Mucosa of stomach (tissue), 1 donor: ENCODE measurements at regions not wholly inside any gene's neighbourhood (a gene's known extent, or its start where the extent isn't known, plus 50 kb on each side); places are given as distances from the start of the nearest gene placed in this dataset.
"Not testable (repeated sequence)": the region's sequence is repeated elsewhere in the genome, so short reads cannot be mapped to it uniquely, and the experiment has no call there.

Experiments used
- H3K27me3 ChIP-seq: one replicate; pipeline ENCODE4 v1.7.0; 2013; ENCODE audit warnings: mild to moderate bottlenecking, low read length; ENCODE audit not compliant: control insufficient read depth, insufficient read depth
- H3K36me3 ChIP-seq: one replicate; pipeline ENCODE4 v1.7.0; 2013; ENCODE audit warnings: low read length; ENCODE audit not compliant: control insufficient read depth, insufficient read depth
- H3K4me1 ChIP-seq: one replicate; pipeline ENCODE4 v1.7.0; 2013; ENCODE audit warnings: mild to moderate bottlenecking, low read length; ENCODE audit not compliant: control insufficient read depth, insufficient read depth
- H3K4me3 ChIP-seq: one replicate; pipeline ENCODE4 v1.7.0; 2013; ENCODE audit warnings: low read length
- H3K9ac ChIP-seq: one replicate; pipeline ENCODE4 v1.7.0; 2013; ENCODE audit warnings: mild to moderate bottlenecking, low read length, moderate library complexity
- H3K9me3 ChIP-seq: one replicate; pipeline ENCODE4 v1.7.0; 2013; ENCODE audit warnings: mild to moderate bottlenecking, low read length, moderate library complexity; ENCODE audit not compliant: control insufficient read depth
- donor health status: Pancreatic carcinoma.

DNA sequence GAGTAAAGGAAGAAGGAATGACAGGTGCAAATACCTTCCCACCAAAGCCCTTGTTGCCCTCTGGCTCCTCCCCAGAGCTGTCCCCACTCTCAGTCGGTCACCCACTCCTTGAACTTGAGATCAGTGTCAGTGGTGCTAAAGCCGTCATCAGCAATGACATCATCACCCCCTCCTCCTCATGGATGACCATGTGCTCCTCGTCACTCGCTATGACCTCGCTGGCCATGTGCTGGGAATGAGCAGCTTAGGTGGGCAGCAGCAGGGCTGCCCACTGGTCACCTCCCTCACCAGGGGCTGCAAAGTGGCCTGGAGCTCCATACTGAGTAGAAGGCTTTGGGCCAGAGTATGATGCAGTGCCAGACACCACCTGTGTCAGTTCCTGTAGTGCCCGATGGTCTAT lies 153.1 kb upstream of the CDK13 start:
- H3K4me3 ChIP-seq, H3K9me3 ChIP-seq, H3K36me3 ChIP-seq, H3K27me3 ChIP-seq, H3K4me1 ChIP-seq, H3K9ac ChIP-seq: not testable (repeated sequence)

DNA sequence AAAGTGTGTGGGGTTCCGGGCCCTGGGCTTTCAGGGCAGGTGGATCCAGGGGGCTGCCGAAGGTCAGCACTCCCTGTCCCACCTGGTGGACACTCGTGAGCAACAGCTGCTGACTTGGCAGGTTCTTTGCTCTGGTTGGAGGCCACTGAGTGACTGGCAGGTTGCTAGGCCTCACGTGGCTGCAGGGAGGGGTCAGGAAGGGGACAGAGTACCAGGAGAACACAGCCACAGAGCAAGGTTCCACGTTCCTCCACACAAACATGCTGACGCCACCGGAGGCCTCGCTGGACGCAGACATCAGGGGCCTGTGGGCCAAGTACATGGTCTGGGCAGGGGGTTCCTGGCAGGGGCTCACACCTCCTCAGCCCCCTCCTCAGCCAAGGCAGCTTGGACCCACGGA lies 152.0 kb upstream of the CDK13 start:
- H3K4me3 ChIP-seq, H3K36me3 ChIP-seq, H3K27me3 ChIP-seq, H3K9me3 ChIP-seq, H3K4me1 ChIP-seq, H3K9ac ChIP-seq: not testable (repeated sequence)

DNA sequence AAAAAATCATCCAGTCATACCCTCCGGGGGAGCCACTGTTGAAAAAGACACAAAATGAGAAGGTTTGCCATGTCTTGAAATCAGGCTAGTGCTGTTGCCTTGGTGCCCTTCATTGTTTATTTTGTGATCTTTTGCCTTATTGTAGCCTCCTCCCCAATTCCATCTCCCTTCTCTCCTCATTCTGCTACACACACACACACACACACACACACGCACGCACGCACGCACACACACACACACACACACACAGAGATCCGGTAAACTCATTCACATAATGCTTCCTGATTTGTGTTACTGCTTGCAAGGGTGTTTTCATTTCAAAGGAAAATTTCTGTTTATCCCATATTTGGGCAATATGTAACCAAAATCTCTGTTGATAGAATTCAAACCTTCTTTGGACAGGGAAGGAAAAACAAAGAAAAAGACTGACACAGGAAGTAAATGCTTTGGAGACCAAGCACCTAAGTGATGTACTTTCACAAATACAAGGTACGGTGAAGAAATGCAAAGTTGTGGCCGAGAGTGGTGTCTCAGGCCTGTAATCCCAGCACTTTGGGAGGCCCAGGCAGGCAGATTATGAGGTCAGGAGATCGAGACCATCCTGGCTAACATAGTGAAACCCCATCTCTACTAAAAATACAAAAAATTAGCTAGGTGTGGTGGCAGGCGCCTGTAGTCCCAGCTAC lies 141.1 kb upstream of the CDK13 start:
- Histone ChIP-seq H3K4me3 (no peak overlapping the region), H3K9me3 (no peaks in the 10 kb centered on the region)

DNA sequence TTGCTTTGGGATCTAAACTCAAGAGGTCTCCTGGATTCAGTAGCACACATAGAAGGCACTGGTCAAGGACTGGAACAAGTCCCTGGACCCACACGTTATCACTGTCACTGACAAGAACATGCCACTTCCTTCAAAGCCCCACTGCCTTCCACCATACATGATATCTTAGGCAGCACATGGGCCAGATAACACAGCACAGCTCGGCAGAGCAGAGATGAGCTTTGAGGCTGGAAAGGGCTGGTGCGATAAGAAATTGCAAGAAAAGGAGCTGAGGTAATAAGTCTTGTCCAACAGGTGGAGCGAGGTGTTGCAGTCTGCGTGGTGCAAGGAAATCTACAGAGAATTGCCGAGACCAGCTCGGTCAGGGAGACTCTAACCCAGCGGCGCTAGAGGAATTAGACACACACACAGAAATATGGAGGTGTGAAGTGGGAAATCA lies 139.8 kb upstream of the CDK13 start:
- Histone ChIP-seq H3K9ac (no peak overlapping the region), H3K27me3 (no peaks in the 10 kb centered on the region), H3K9me3 (no peaks in the 10 kb centered on the region), H3K4me3 (no peak overlapping the region), H3K36me3 (no peaks in the 10 kb centered on the region), H3K4me1 (no peaks in the 10 kb centered on the region)

More for the DNA sequence above, 141.1 kb upstream of the CDK13 start:
- H3K4me1 ChIP-seq, result no peaks in the 10 kb centered on the region
- no peaks in the 10 kb centered on the region for H3K36me3 ChIP-seq
- H3K9ac ChIP-seq, result no peak overlapping the region
- H3K27me3 ChIP-seq, result no peaks in the 10 kb centered on the region

DNA sequence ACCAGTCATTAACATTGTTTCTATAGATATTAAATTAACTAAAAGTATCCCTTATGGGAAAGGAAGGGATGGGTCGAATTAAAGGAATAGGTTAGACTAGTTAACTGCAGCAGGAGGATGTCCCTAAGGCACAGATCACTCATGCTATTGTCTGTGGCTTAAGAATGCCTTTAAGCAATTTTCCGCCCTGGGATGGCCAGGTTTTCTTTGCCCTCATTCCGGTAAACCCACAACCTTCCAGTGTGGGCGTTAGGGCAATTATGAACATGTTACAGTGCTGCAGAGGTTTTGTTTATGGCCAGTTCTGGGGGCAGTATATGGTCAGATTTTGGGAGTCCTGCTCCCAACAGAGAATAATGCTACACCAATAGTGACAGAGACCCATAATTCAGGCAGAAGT lies 139.3 kb upstream of the CDK13 start:
- no peak overlapping the region for H3K4me3 ChIP-seq
- H3K4me1 ChIP-seq, result no peaks in the 10 kb centered on the region
- no peaks in the 10 kb centered on the region for H3K36me3 ChIP-seq
- no peaks in the 10 kb centered on the region for H3K9me3 ChIP-seq
- no peaks in the 10 kb centered on the region for H3K27me3 ChIP-seq
- no peak overlapping the region for H3K9ac ChIP-seq

DNA sequence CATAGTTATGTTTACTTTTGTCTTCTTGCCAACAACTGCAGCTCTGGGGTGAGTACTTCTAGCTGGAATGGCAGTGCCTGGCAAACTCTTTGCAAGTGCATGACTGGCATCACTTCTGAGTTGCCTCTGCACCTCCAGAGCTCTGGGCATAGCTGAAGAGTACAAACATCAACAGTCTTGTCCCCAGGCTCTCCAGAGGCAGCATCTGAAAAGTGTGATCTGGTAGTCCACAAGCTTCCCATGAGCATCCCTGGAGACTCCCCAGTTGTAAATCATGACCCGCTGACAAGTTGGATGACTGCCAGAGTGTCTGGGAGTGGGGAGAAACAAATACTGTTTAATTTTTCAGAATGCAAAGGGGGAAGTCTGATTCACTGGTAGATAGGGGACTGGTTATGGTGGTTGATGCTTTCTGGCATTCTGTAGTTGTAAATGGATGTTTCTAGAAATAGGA lies 138.9 kb upstream of the CDK13 start:
- H3K9ac ChIP-seq, result no peak overlapping the region
- H3K9me3 ChIP-seq, result no peaks in the 10 kb centered on the region
- no peak overlapping the region for H3K4me3 ChIP-seq
- H3K27me3 ChIP-seq, result no peaks in the 10 kb centered on the region
- no peaks in the 10 kb centered on the region for H3K4me1 ChIP-seq
- no peaks in the 10 kb centered on the region for H3K36me3 ChIP-seq

DNA sequence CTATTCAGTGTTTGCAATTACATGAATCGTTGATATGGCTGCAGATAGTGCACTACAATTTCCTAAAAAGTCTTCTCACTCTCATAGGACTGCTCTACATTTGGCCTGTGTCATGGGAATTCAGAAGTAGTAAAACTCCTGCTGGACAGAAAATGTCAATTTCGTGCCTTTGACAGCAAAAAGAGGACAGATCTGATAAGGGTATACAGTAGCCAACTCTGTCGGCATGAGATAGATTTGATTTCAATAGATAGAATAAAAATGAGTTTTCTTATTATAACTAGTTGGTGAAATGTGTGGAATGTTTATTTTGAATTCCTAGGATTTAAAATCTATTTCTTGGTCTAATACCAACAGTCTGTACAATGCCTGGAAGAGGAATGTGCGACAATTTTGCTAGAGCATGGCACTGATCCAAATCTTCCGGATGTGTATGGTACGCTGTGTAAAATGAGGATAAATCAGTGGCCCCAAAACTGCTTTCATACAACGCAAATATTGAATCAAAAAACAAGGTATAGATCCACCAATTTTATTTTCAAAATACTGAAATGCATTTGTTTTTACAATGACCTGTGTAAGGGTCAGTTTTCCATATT lies 133.5 kb upstream of the CDK13 start:
- no peaks in the 10 kb centered on the region for H3K36me3 ChIP-seq
- H3K27me3 ChIP-seq, result no peaks in the 10 kb centered on the region

DNA sequence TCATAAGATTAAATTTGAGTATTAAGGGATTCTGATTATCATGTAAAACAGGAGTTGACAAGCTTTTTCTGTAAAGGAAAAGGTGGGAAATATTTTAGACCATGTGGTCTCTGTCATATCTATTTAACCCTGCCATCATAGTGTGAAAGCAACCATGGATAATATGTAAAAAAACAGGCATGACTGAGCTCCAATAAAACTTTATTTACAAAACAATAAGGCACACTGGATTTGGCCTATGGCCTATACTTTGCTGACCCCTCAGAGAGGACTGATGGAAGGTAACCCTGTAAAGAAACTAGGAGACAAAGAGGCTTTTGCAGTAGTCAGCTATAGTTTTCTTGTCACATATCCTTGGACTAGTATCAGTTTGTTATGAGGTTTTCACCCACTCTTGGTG lies 130.5 kb upstream of the CDK13 start:
- Histone ChIP-seq H3K27me3 (no peaks in the 10 kb centered on the region), H3K4me1 (no peaks in the 10 kb centered on the region), H3K4me3 (no peak overlapping the region), H3K9me3 (no peaks in the 10 kb centered on the region), H3K9ac (no peak overlapping the region), H3K36me3 (no peaks in the 10 kb centered on the region)

More for the DNA sequence above, 133.5 kb upstream of the CDK13 start:
- H3K9me3 ChIP-seq, result no peaks in the 10 kb centered on the region
- H3K4me1 ChIP-seq, result no peaks in the 10 kb centered on the region
- no peak overlapping the region for H3K9ac ChIP-seq
- no peak overlapping the region for H3K4me3 ChIP-seq

DNA sequence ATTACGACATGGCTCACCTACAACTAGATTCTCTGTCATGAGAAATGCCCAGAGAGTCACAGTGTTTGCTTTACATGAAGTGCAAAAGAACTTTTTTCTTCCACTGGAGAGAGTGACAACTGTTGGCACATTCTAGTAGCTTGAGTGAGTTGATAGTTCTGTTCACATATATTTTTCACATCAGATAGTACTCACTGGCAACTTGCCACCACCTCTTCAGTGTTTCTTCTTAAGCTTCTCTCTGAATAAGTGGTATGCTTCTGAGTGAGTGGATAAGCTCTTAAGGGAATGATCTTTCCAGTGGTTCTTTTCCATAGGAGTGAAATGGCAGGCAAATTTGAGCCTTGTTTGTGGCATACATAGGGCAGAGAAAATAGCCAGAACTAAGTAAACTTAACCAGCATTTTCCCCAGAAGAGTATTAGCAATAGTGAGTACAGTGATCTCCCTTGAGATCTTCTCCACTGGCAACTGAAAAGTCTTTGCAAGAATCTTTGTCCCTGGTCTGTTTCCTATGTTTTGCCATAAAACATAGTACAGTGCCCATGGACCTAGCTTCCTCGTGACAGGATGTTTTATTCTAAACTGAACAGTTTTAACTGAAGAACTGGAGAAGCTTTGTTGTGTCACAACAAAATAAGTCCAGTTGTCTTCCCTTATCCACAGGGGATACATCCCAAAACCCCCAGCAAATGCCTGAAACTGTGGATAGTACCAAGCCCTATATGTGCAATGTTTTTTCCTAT lies 125.4 kb upstream of the CDK13 start:
- no peaks in the 10 kb centered on the region for H3K9me3 ChIP-seq
- no peaks in the 10 kb centered on the region for H3K36me3 ChIP-seq
- no peaks in the 10 kb centered on the region for H3K4me1 ChIP-seq
- no peak overlapping the region for H3K9ac ChIP-seq
- H3K4me3 ChIP-seq, result no peak overlapping the region
- no peaks in the 10 kb centered on the region for H3K27me3 ChIP-seq

DNA sequence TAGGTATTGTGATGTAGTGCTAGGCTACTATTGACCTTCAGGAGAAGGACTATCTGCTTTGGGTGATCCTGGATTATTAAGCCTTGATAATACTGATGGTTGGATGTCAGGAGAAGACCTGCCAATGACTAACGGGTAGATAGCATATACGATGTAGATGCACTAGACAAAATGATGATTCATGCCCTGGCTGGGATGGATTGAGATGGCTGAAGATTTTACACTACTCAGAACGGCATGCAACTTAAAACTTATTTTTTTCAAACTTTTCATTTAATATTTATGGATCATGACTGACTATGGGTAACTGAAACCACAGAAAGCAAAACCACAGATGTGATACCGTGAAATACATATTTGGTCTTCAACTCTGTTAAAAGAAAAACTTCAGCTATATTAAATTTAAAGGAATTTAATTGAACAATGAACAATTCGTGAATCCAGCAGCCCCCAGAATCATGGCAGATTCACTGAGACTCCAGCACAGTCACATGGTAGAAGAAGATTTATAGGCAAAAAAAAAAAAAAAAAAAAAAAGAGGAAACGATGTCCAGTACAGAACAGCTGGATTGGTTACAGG lies 124.6 kb upstream of the CDK13 start:
- Histone ChIP-seq H3K4me3 (no peak overlapping the region), H3K9ac (no peak overlapping the region), H3K9me3 (no peaks in the 10 kb centered on the region), H3K4me1 (no peaks in the 10 kb centered on the region), H3K36me3 (no peaks in the 10 kb centered on the region), H3K27me3 (no peaks in the 10 kb centered on the region)

DNA sequence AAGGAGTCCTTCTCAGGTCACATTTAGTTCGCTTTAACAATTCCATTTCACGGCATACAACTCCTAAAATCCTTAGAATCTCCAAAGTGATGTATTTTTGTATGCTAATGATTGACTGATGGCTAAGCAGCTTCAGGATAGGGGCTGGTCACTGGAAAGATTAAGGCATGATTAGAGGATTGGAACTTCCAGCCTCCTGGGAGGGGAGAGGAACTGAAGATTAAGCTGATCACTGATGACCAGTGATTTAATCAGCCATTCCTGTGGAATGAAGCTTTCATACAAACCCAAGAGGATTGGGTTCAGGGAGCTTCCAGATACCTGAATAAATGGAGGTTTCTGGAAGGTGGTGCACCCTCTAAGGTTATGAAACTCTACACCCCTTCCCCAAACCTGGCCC lies 123.9 kb upstream of the CDK13 start:
- Histone ChIP-seq H3K36me3 (no peaks in the 10 kb centered on the region), H3K27me3 (peaks cover 1% of the 10 kb centered on the region), H3K4me3 (no peak overlapping the region), H3K4me1 (no peaks in the 10 kb centered on the region), H3K9me3 (no peaks in the 10 kb centered on the region), H3K9ac (no peak overlapping the region)

DNA sequence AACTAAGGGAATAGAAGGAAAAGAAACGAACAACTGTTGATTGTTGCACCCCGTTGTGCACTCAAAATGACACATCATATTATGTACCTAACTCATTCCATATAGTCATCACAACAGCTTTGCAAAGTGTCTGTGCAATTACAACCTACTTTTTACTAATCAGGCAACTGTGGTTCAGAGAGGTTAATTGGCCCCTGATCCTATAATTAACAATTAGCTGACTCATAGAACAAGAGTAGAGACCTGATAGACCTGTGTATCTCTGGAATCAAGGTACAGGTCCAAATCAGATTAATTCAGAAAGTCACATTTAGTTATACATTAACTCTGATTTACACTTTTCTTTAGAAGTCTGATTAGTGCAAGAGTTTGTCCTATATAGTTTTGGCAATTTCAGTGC lies 122.5 kb upstream of the CDK13 start:
- Histone ChIP-seq H3K9me3 (no peaks in the 10 kb centered on the region), H3K27me3 (peaks cover 15% of the 10 kb centered on the region), H3K4me1 (no peaks in the 10 kb centered on the region), H3K4me3 (no peak overlapping the region), H3K36me3 (no peaks in the 10 kb centered on the region), H3K9ac (no peak overlapping the region)
